H1 (cell line): ENCODE measurements at regions not wholly inside any gene's neighbourhood (a gene's known extent, or its start where the extent isn't known, plus 50 kb on each side); places are given as distances from the start of the nearest gene placed in this dataset.

ENCODE experiments used
- CTCF ChIA-PET: fragments of 300-600 bp; sonication (Branson Sonifier 250); formaldehyde crosslinking; loops from one replicate; lab custom pipeline; 2021; ENCODE audit not compliant: partially characterized antibody; lab: Charles Lee
- POLR2A ChIA-PET: fragments of 300-600 bp; sonication (Branson Sonifier 250); formaldehyde crosslinking; loops from one replicate; lab custom pipeline; 2021; ENCODE audit warnings: inconsistent platforms; ENCODE audit not compliant: partially characterized antibody; lab: Charles Lee
- DNase-seq, 2 experiments: peaks; one replicate each; pipeline versions ENCODE4 v3.0.0 to v3.0.0-alpha.2; 2010 to 2022; ENCODE audit warnings: low spot score in 2 of 2, low read depth in 1 of 2, mixed read lengths in 1 of 2
- FAIRE-seq: peaks from 2 replicates; lab custom pipeline; 2011; peaks lifted over from hg19 to GRCh38; lab: Jason Lieb, UNC
- H2AFZ ChIP-seq: 2 replicates; pipeline ENCODE4 v1.8.1; 2012; ENCODE audit warnings: low read length, inconsistent platforms
- H2AK5ac ChIP-seq: 2 replicates; pipeline ENCODE4 v1.6.1; 2013; ENCODE audit warnings: low read depth, low read length
- H2BK120ac ChIP-seq: replicated peaks from 2 replicates; pipeline ENCODE3; 2013; ENCODE audit warnings: low read depth, low read length, inconsistent platforms
- H2BK12ac ChIP-seq: 2 replicates; pipeline ENCODE4 v1.6.1; 2013; ENCODE audit warnings: low read depth, low read length
- H2BK15ac ChIP-seq: 2 replicates; pipeline ENCODE4 v1.6.1; 2013; ENCODE audit warnings: low read length
- H2BK20ac ChIP-seq: 2 replicates; pipeline ENCODE4 v1.6.1; 2013; ENCODE audit warnings: low read length
- H2BK5ac ChIP-seq: 2 replicates; pipeline ENCODE4 v1.6.1; 2013; ENCODE audit warnings: low read depth, low read length
- H3K14ac ChIP-seq: 2 replicates; pipeline ENCODE4 v1.6.1; 2013; ENCODE audit warnings: inconsistent platforms; ENCODE audit not compliant: insufficient read length
- H3K18ac ChIP-seq: 2 replicates; pipeline ENCODE4 v1.6.1; 2013; ENCODE audit warnings: low read length; ENCODE audit errors: extremely low read depth
- H3K23ac ChIP-seq: 2 replicates; pipeline ENCODE4 v1.6.1; 2013; ENCODE audit warnings: inconsistent platforms; ENCODE audit not compliant: insufficient read length
- H3K23me2 ChIP-seq: 2 replicates; pipeline ENCODE4 v1.6.1; 2013; ENCODE audit warnings: low read depth, low read length
- H3K27ac ChIP-seq: 2 replicates; pipeline ENCODE4 v1.6.1; 2011; ENCODE audit warnings: low read depth, low read length, inconsistent platforms
- H3K27me3 ChIP-seq, 4 experiments: replicated peaks in 1 of 4; 1 replicate in 1 of 4; 2 replicates in 3 of 4; pipeline versions ENCODE4 v1.6.1 to v1.8.1; 2011 to 2013; ENCODE audit warnings: low read length in 3 of 4, mild to moderate bottlenecking in 3 of 4, inconsistent platforms in 2 of 4, mixed read lengths in 2 of 4, moderate library complexity in 1 of 4; ENCODE audit not compliant: control insufficient read depth in 3 of 4, insufficient read depth in 3 of 4; ENCODE audit errors: extremely low read depth in 1 of 4
- H3K36me3 ChIP-seq, 4 experiments: 2 replicates each; pipeline versions ENCODE4 v1.6.1 to v1.8.1; 2011 to 2013; ENCODE audit warnings: mild to moderate bottlenecking in 4 of 4, low read length in 3 of 4, moderate library complexity in 2 of 4, control low read depth in 1 of 4, inconsistent platforms in 1 of 4; ENCODE audit not compliant: insufficient read depth in 4 of 4, control insufficient read depth in 2 of 4
- H3K4ac ChIP-seq: replicated peaks from 2 replicates; pipeline ENCODE3; 2013; ENCODE audit warnings: low read length, low read depth, mixed read lengths, inconsistent platforms; ENCODE audit not compliant: insufficient read length
- H3K4me1 ChIP-seq, 4 experiments: replicated peaks in 1 of 4; 1 replicate in 1 of 4; 2 replicates in 3 of 4; pipeline versions ENCODE4 v1.6.1 to v1.8.1; 2011 to 2013; ENCODE audit warnings: low read length in 3 of 4, inconsistent platforms in 2 of 4, mixed read lengths in 1 of 4; ENCODE audit not compliant: insufficient read depth in 4 of 4, control insufficient read depth in 3 of 4
- H3K4me2 ChIP-seq, 2 experiments: 2 replicates each; pipeline versions ENCODE4 v1.6.1 to v1.8.1; 2011 to 2013; ENCODE audit warnings: low read depth in 2 of 2, low read length in 2 of 2, control low read depth in 1 of 2, inconsistent platforms in 1 of 2, mild to moderate bottlenecking in 1 of 2; ENCODE audit not compliant: insufficient read depth in 1 of 2
- H3K4me3 ChIP-seq, 4 experiments: fragments of 200-600, 300-600 bp in 1 of 4; sonication (generic), shearing (Covaris generic), sonication (Bioruptor Twin) in 1 of 4; 2 replicates each; pipeline versions ENCODE4 v1.5.1 to v1.8.1; 2011 to 2016; ENCODE audit warnings: low read length in 4 of 4, low read depth in 3 of 4, control low read depth in 2 of 4, inconsistent platforms in 2 of 4, mild to moderate bottlenecking in 2 of 4, mixed read lengths in 1 of 4, moderate library complexity in 1 of 4; ENCODE audit not compliant: insufficient read depth in 2 of 4; ENCODE audit errors: extremely low read depth in 1 of 4
- H3K56ac ChIP-seq: replicated peaks from 2 replicates; pipeline ENCODE3; 2013; ENCODE audit warnings: low read depth, mild to moderate bottlenecking, mixed read lengths, low read length, inconsistent platforms; ENCODE audit not compliant: insufficient read length
- H3K79me1 ChIP-seq: 2 replicates; pipeline ENCODE4 v1.6.1; 2013; ENCODE audit warnings: low read depth, low read length, control low read depth
- H3K79me2 ChIP-seq, 2 experiments: 2 replicates each; pipeline versions ENCODE4 v1.6.1 to v1.8.1; 2012 to 2013; ENCODE audit warnings: low read length in 2 of 2, mild to moderate bottlenecking in 2 of 2, inconsistent platforms in 1 of 2; ENCODE audit not compliant: insufficient read depth in 2 of 2, control insufficient read depth in 1 of 2
- H3K9ac ChIP-seq, 4 experiments: replicated peaks in 1 of 4; 1 replicate in 1 of 4; 2 replicates in 3 of 4; pipeline versions ENCODE4 v1.6.1 to v1.8.1; 2011 to 2013; ENCODE audit warnings: low read depth in 3 of 4, low read length in 3 of 4, control low read depth in 2 of 4, mild to moderate bottlenecking in 2 of 4, moderate library complexity in 2 of 4, inconsistent platforms in 1 of 4; ENCODE audit errors: extremely low read depth in 1 of 4
- H3K9me3 ChIP-seq, 2 experiments: 2 replicates each; pipeline versions ENCODE4 v1.6.1 to v1.8.1; 2012 to 2013; ENCODE audit warnings: mild to moderate bottlenecking in 2 of 2, moderate library complexity in 2 of 2, control low read depth in 1 of 2, inconsistent platforms in 1 of 2, low read depth in 1 of 2, low read length in 1 of 2, mixed read lengths in 1 of 2; ENCODE audit not compliant: insufficient read depth in 2 of 2
- H4K20me1 ChIP-seq, 2 experiments: replicated peaks in 1 of 2; 2 replicates each; pipeline versions ENCODE3 to v1.8.1; 2011 to 2013; ENCODE audit warnings: inconsistent platforms in 2 of 2, low read length in 2 of 2, mild to moderate bottlenecking in 1 of 2; ENCODE audit not compliant: insufficient read depth in 2 of 2, control insufficient read depth in 1 of 2
- H4K5ac ChIP-seq: 2 replicates; pipeline ENCODE4 v1.6.1; 2013; ENCODE audit warnings: low read length, low read depth, mixed read lengths, inconsistent platforms; ENCODE audit not compliant: insufficient read length
- H4K8ac ChIP-seq: 2 replicates; pipeline ENCODE4 v1.8.0; 2013; ENCODE audit warnings: mild to moderate bottlenecking, moderate library complexity, low read length, inconsistent platforms; ENCODE audit not compliant: insufficient read depth; ENCODE audit errors: extremely low read depth
- H4K91ac ChIP-seq: replicated peaks from 2 replicates; pipeline ENCODE3; 2013; ENCODE audit warnings: low read length, mixed read lengths, inconsistent platforms; ENCODE audit not compliant: insufficient read length
- ATF2 ChIP-seq: IDR thresholded peaks from 2 replicates; pipeline ENCODE4 v1.6.1; 2012; ENCODE audit warnings: low read length, inconsistent platforms
- ATF3 ChIP-seq: IDR thresholded peaks from 2 replicates; pipeline ENCODE4 v1.6.1; 2011; ENCODE audit warnings: low read depth, mild to moderate bottlenecking, low read length; ENCODE audit not compliant: insufficient read depth
- CBX5 ChIP-seq: fragments of 300-800, 300-1000 bp; sonication (generic); IDR thresholded peaks from 2 replicates; pipeline ENCODE4 v1.7.1; 2016; ENCODE audit warnings: antibody characterized with exemption, low read length, low read depth
- CHD2 ChIP-seq: IDR thresholded peaks from 2 replicates; pipeline ENCODE4 v1.6.1; 2012; ENCODE audit warnings: low read length, improper control_type of control experiment
- GABPA ChIP-seq: IDR thresholded peaks from 2 replicates; pipeline ENCODE4 v1.6.1; 2011; ENCODE audit warnings: mild to moderate bottlenecking, low read length, moderate library complexity, borderline replicate concordance; ENCODE audit not compliant: insufficient read depth
- POLR2AphosphoS5 ChIP-seq: IDR thresholded peaks from 2 replicates; pipeline ENCODE4 v1.6.1; 2011; ENCODE audit warnings: low read depth, low read length
- SRF ChIP-seq: IDR thresholded peaks from 2 replicates; pipeline ENCODE4 v1.6.1; 2011; ENCODE audit warnings: mild to moderate bottlenecking, low read depth, low read length, moderate library complexity
- SUZ12 ChIP-seq: fragments of 200-600 bp; sonication (generic); IDR thresholded peaks from 2 replicates; pipeline ENCODE4 v1.6.1; 2012; ENCODE audit warnings: mild to moderate bottlenecking, inconsistent platforms, low read length, moderate library complexity, mixed read lengths
- TAF1 ChIP-seq: IDR thresholded peaks from 2 replicates; pipeline ENCODE4 v1.6.1; 2011; ENCODE audit warnings: mild to moderate bottlenecking, low read depth, low read length
- YY1 ChIP-seq: IDR thresholded peaks from 2 replicates; pipeline ENCODE4 v1.6.1; 2011; ENCODE audit warnings: low read depth, mild to moderate bottlenecking, low read length
- WGBS, 2 experiments: shearing (Covaris generic) in 1 of 2; methylation state at CpG; one replicate each; pipeline versions ENCODE4 v1.1.6 to v1.1.7; 2013 to 2015; ENCODE audit warnings: low lambda C conversion rate in 2 of 2, mixed read lengths in 2 of 2, inconsistent platforms in 1 of 2, low coverage in 1 of 2, missing lambda C conversion rate in 1 of 2; ENCODE audit not compliant: insufficient replicate concordance in 2 of 2, insufficient coverage in 1 of 2, insufficient read length in 1 of 2; ENCODE audit errors: extremely low coverage in 1 of 2, missing lambda C conversion rate in 1 of 2; 5-methylcytosine and 5-hydroxymethylcytosine counted together

- no peak overlapping the region for H4K5ac ChIP-seq
- no peak overlapping the region for H2AFZ ChIP-seq
- H2BK15ac ChIP-seq, result no peak overlapping the region
- CTCF ChIA-PET, result interaction anchor here (0.7 to 0.9 kb wide), 2 partner anchors 31 to 75 kb away, joined by 3 to 4 read pairs; no protein-coding TSS in a partner anchor
- H3K14ac ChIP-seq, result no peak overlapping the region
- H3K9ac ChIP-seq, result no peak overlapping the region
- H3K27me3 ChIP-seq, result no peaks in the 10 kb centered on the region
- H3K56ac ChIP-seq, result no peak overlapping the region
- no peaks in the 10 kb centered on the region for H3K9me3 ChIP-seq
- no peak overlapping the region for H3K27ac ChIP-seq
- H3K79me2 ChIP-seq, result no peaks in the 10 kb centered on the region
- no peak overlapping the region for H2BK12ac ChIP-seq
- no peaks in the 10 kb centered on the region for H3K36me3 ChIP-seq
- no peak overlapping the region for H2AK5ac ChIP-seq
- no peaks in the 10 kb centered on the region for H3K23me2 ChIP-seq
- no peak overlapping the region; the same call in 1 of the 2 replicates for H2BK5ac ChIP-seq
- H3K4ac ChIP-seq, result no peak overlapping the region
- no peak overlapping the region for H3K4me3 ChIP-seq
- no peak overlapping the region for H2BK20ac ChIP-seq
- no peak overlapping the region; the same call in 1 of the 2 replicates for H4K8ac ChIP-seq
- POLR2A ChIA-PET, result no interaction called here
- H3K4me2 ChIP-seq, result no peak overlapping the region
- H3K4me1 ChIP-seq, result peaks cover 0 to 2% (median 0%) of the 10 kb centered on the region in 4 experiments; a peak in 2 of 7 replicates
- H4K20me1 ChIP-seq, result no peaks in the 10 kb centered on the region
- no peak overlapping the region for H3K23ac ChIP-seq
- FAIRE-seq (no peak), DNase-seq (no peak)
- WGBS, 2 experiments, result 95% methylated on average over 9 of the region's 9 CpGs; no CpG with 5 or more reads in 1 of the 2 experiments
- no peaks in the 10 kb centered on the region for H3K79me1 ChIP-seq
- no peak overlapping the region for H4K91ac ChIP-seq
- H2BK120ac ChIP-seq, result no peak overlapping the region
- no peak overlapping the region for H3K18ac ChIP-seq
- TF ChIP-seq YY1, result no peak
- TF ChIP-seq CBX5, result no peak
- no peak for TF ChIP-seq SUZ12
- TF ChIP-seq POLR2AphosphoS5, result no peak
- no peak for TF ChIP-seq GABPA
- TF ChIP-seq TAF1, result no peak
- TF ChIP-seq CHD2, result no peak
- no peak for TF ChIP-seq ATF2
- TF ChIP-seq ATF3, result no peak
- no peak for TF ChIP-seq SRF
Measured at GRCh38 chr7:20913853-20914252, 127.2 kb upstream of the SP8 start.
